Panc1 (cell line): ENCODE measurements at regions not wholly inside any gene's neighbourhood (a gene's known extent, or its start where the extent isn't known, plus 50 kb on each side); places are given as distances from the start of the nearest gene placed in this dataset.

Source experiments
- ATAC-seq: fragments of 200-7000 bp; cut with Tn5 transposase; 2 replicates; pipeline ENCODE4 v1.9.1; 2020; ENCODE audit warnings: mild to moderate bottlenecking, moderate library complexity
- BruUV-seq: library from RNA; stranded (reverse); fragments of 400-500 nt; replicated peaks from 2 replicates; lab custom pipeline; 2021; lab: Mats Ljungman, UMichigan
- CTCF ChIA-PET: fragments of 300-600 bp; sonication (Branson Sonifier 250); formaldehyde crosslinking; loops from one replicate; lab custom pipeline; 2022; ENCODE audit warnings: antibody characterized with exemption; lab: Charles Lee
- POLR2A ChIA-PET: fragments of 300-600 bp; sonication (Branson Sonifier 250); formaldehyde crosslinking; loops from one replicate; lab custom pipeline; 2022; ENCODE audit warnings: antibody characterized with exemption; lab: Charles Lee
- DNase-seq: peaks from one replicate; pipeline ENCODE4 v3.0.0-alpha.2; 2010; ENCODE audit warnings: low read depth, low spot score
- H3K27ac ChIP-seq: 2 replicates; pipeline ENCODE4 v1.5.1; 2011; ENCODE audit warnings: mild to moderate bottlenecking, low read length, inconsistent platforms
- H3K27me3 ChIP-seq: fragments of 200-500 bp; sonication (Bioruptor generic); 2 replicates; pipeline ENCODE4 v1.6.0; 2014; ENCODE audit warnings: low read length, inconsistent platforms; ENCODE audit not compliant: control insufficient read depth, insufficient read depth
- H3K36me3 ChIP-seq: fragments of 200-500 bp; sonication (Bioruptor generic); 2 replicates; pipeline ENCODE4 v1.5.1; 2014; ENCODE audit warnings: inconsistent platforms, mild to moderate bottlenecking, low read length, moderate library complexity; ENCODE audit not compliant: control insufficient read depth, insufficient read depth
- H3K4me1 ChIP-seq: 2 replicates; pipeline ENCODE4 v1.5.1; 2011; ENCODE audit warnings: inconsistent platforms, mild to moderate bottlenecking, low read length, moderate library complexity; ENCODE audit not compliant: control insufficient read depth, insufficient read depth
- H3K4me3 ChIP-seq, 2 experiments: 2 replicates each; pipeline ENCODE4 v1.5.1; 2011 to 2012; ENCODE audit warnings: low read depth in 2 of 2, low read length in 2 of 2, mild to moderate bottlenecking in 2 of 2, inconsistent platforms in 1 of 2, moderate library complexity in 1 of 2
- H3K9me3 ChIP-seq: fragments of 200-500 bp; sonication (Bioruptor generic); 2 replicates; pipeline ENCODE4 v1.5.1; 2014; ENCODE audit warnings: low read depth, mild to moderate bottlenecking, inconsistent platforms, low read length, moderate library complexity; ENCODE audit not compliant: control insufficient read depth, insufficient read depth
- CTCF ChIP-seq: fragments of 450-650 bp; IDR thresholded peaks from 2 replicates; pipeline ENCODE4 v1.5.1; 2017; ENCODE audit warnings: mild to moderate bottlenecking
- POLR2AphosphoS5 ChIP-seq: IDR thresholded peaks from 2 replicates; pipeline ENCODE4 v1.6.1; 2012; ENCODE audit warnings: mild to moderate bottlenecking, low read depth, low read length, moderate library complexity
- REST ChIP-seq, 2 experiments: IDR thresholded peaks; 2 replicates each; pipeline ENCODE4 v1.6.1; 2011 to 2012; ENCODE audit warnings: low read depth in 2 of 2, control low read depth in 1 of 2, low read length in 1 of 2, mild to moderate bottlenecking in 1 of 2, moderate library complexity in 1 of 2; ENCODE audit not compliant: insufficient read depth in 1 of 2
- SIN3A ChIP-seq: IDR thresholded peaks from 2 replicates; pipeline ENCODE4 v1.6.1; 2012; ENCODE audit warnings: low read depth, mild to moderate bottlenecking, low read length, moderate library complexity, borderline replicate concordance; ENCODE audit not compliant: insufficient read depth
- TCF7L2 ChIP-seq: IDR thresholded peaks from 2 replicates; pipeline ENCODE4 v1.6.1; 2011; ENCODE audit warnings: mild to moderate bottlenecking, low read depth, low read length, inconsistent platforms
- in situ Hi-C: cut with HindIII; loops from 2 replicates; pipeline ENCODE4 v1.10.0; 2016; ENCODE audit warnings: low sequenced_read_pairs, low pct_unique_long_range_greater_than_20kb
- intact Hi-C: fragments of 100-400 bp; cut with micrococcal nuclease; formaldehyde crosslinking; loops from one replicate; pipeline ENCODE4 v1.10.0; 2022; ENCODE audit not compliant: unreplicated experiment

GRCh38 chr4:180634306-180634705, 1608.9 kb upstream of the TENM3 start:
- ChIA-PET POLR2A (no interaction called here), CTCF (no interaction called here)
- no peak for ATAC-seq
- Histone ChIP-seq H3K4me3 (no peak overlapping the region), H3K27me3 (no peaks in the 10 kb centered on the region), H3K4me1 (no peaks in the 10 kb centered on the region), H3K9me3 (no peaks in the 10 kb centered on the region), H3K27ac (no peak overlapping the region), H3K36me3 (no peaks in the 10 kb centered on the region)
- in situ Hi-C loops (no loop called here), intact Hi-C loops (no loop called here)
- no peak for DNase-seq
- no TSS peak for BruUV-seq
- TF ChIP-seq CTCF, result no peak
- TF ChIP-seq REST (IDR thresholded peaks at IDR 0.05; ENCODE audit: insufficient read depth in 1 of 2, low read depth in 2 of 2, low read length in 1 of 2), result no peak
- TF ChIP-seq POLR2AphosphoS5, result no peak
- no peak for TF ChIP-seq TCF7L2
- TF ChIP-seq SIN3A, result no peak

DNA sequence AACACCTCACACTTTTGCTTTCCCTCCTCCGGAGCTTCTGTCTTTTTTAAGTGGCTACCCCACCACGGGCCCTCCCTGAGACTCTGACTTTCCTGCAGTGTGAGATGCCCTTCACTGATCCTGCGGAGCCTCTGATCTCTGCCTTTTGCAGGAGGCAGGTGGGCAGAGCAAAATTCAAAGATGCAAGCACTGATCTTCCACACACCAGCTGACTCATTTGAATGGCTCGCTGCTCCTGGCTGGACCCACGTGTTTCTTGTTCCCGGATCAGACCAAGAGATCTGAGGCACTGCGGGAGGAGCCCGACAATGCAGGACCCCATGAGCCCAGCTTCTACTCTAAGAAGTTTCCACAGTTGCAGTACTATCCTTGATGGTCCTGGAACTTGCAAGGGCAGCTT, 1607.9 kb upstream of the TENM3 start:
- intact Hi-C loops (no loop called here), in situ Hi-C loops (no loop called here)
- CTCF ChIA-PET, result no interaction called here
- H3K36me3 ChIP-seq, result no peaks in the 10 kb centered on the region
- POLR2A ChIA-PET, result no interaction called here
- no peaks in the 10 kb centered on the region for H3K4me1 ChIP-seq
- no peak overlapping the region for H3K27ac ChIP-seq
- no TSS peak for BruUV-seq
- H3K9me3 ChIP-seq, result no peaks in the 10 kb centered on the region
- H3K4me3 ChIP-seq, result no peak overlapping the region
- DNase-seq (no peak), ATAC-seq (no peak)
- H3K27me3 ChIP-seq, result no peaks in the 10 kb centered on the region
- TF ChIP-seq POLR2AphosphoS5 (no peak), SIN3A (no peak), REST (IDR thresholded peaks at IDR 0.05; ENCODE audit: insufficient read depth in 1 of 2, low read depth in 2 of 2, low read length in 1 of 2) (no peak), CTCF (no peak), TCF7L2 (no peak)
